HEK293T (cell line): ENCODE measurements at regions not wholly inside any gene's neighbourhood (a gene's known extent, or its start where the extent isn't known, plus 50 kb on each side); places are given as distances from the start of the nearest gene placed in this dataset.

Source experiments
- ELF4 ChIP-seq: fragments of 450-650 bp; IDR thresholded peaks from 2 replicates; pipeline ENCODE4 v1.6.1; 2017; ENCODE audit warnings: antibody characterized with exemption
- NFRKB ChIP-seq: fragments of 450-650 bp; IDR thresholded peaks from 2 replicates; pipeline ENCODE4 v1.6.1; 2016; ENCODE audit warnings: mild to moderate bottlenecking, moderate library complexity
- TARDBP ChIP-seq: fragments of 450-650 bp; IDR thresholded peaks from 2 replicates; pipeline ENCODE4 v1.6.1; 2016
- ZNF384 ChIP-seq: fragments of 450-650 bp; IDR thresholded peaks from 2 replicates; pipeline ENCODE4 v1.6.1; 2016

DNA sequence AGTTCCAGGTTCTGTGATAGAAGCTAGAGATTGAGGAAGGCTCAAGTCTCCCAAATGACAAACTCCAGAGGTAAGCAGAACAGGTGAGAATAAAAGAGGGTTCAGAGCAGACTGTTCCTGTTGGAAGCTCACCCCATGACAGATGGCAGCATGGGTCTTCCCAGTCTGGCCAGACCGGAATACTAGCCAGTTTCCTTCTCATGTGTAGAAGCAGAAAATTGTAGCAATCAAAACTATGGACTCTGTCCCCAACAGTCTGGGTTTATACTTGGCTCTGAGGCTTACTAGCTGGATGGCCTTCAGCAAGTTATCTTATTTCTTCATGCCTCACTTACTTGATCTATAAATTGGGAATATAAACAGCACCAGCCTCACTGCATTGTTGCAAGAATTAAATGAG, 494.8 kb downstream of the MN1 start:
- TF ChIP-seq NFRKB (no peak), TARDBP (no peak), ZNF384 (no peak), ELF4 (no peak)
